B cell (primary cell): ENCODE measurements at regions not wholly inside any gene's neighbourhood (a gene's known extent, or its start where the extent isn't known, plus 50 kb on each side); places are given as distances from the start of the nearest gene placed in this dataset.

Source experiments
- ATAC-seq: fragments of 200-7000 bp; cut with Tn5 transposase; one replicate; pipeline ENCODE4 v1.10.0; 2021; ENCODE audit warnings: low read depth, mild to moderate bottlenecking, moderate number of reproducible peaks, moderate library complexity
- CTCF ChIA-PET: fragments of 350-600 bp; sonication (Branson Sonifier 250); formaldehyde crosslinking; loops from one replicate; lab custom pipeline; 2021; ENCODE audit warnings: antibody characterized with exemption, inconsistent platforms; lab: Charles Lee
- POLR2A ChIA-PET: fragments of 350-600 bp; sonication (Branson Sonifier 250); formaldehyde crosslinking; loops from one replicate; lab custom pipeline; 2021; ENCODE audit warnings: antibody characterized with exemption; lab: Charles Lee
- DNase-seq: peaks from one replicate; pipeline ENCODE4 v3.0.0; 2013
- H2AFZ ChIP-seq: 2 replicates; pipeline ENCODE4 v1.6.1; 2012; ENCODE audit warnings: mild to moderate bottlenecking, low read depth, low read length; ENCODE audit not compliant: insufficient read depth, poor library complexity, severe bottlenecking
- H3K27ac ChIP-seq, 2 donors: 1 replicate in 1 of 2; 2 replicates in 1 of 2; pipeline ENCODE4 v1.5.1; 2012 to 2013; ENCODE audit warnings: low read length in 2 of 2, mild to moderate bottlenecking in 2 of 2, moderate library complexity in 1 of 2
- H3K27me3 ChIP-seq, 4 experiments: fragments of 200-600 bp in 1 of 4; sonication (generic) in 1 of 4; replicated peaks in 1 of 4; 1 replicate in 2 of 4; 2 replicates in 2 of 4; pipeline versions ENCODE4 v1.6.1 to v1.7.0; 2013 to 2016; ENCODE audit warnings: low read length in 3 of 4, mild to moderate bottlenecking in 2 of 4, mixed read lengths in 1 of 4, moderate library complexity in 1 of 4; ENCODE audit not compliant: insufficient read depth in 4 of 4, control insufficient read depth in 3 of 4; ENCODE audit errors: control extremely low read depth in 1 of 4
- H3K36me3 ChIP-seq, 2 experiments: replicated peaks in 1 of 2; 1 replicate in 1 of 2; 2 replicates in 1 of 2; pipeline versions ENCODE4 v1.6.1 to v1.7.1; 2013; ENCODE audit warnings: low read length in 1 of 2; ENCODE audit not compliant: insufficient read depth in 2 of 2, control insufficient read depth in 1 of 2; ENCODE audit errors: control extremely low read depth in 1 of 2, extremely low read depth in 1 of 2
- H3K4me1 ChIP-seq, 2 donors: fragments of 200-600 bp in 1 of 2; sonication (generic) in 1 of 2; 1 replicate in 1 of 2; 2 replicates in 1 of 2; pipeline versions ENCODE4 v1.5.1 to v1.6.1; 2013 to 2017; ENCODE audit warnings: low read length in 2 of 2; ENCODE audit not compliant: control insufficient read depth in 2 of 2, insufficient read depth in 2 of 2
- H3K4me2 ChIP-seq: replicated peaks from 2 replicates; pipeline ENCODE3; 2012; ENCODE audit warnings: mild to moderate bottlenecking, low read depth, low read length; ENCODE audit not compliant: poor library complexity, severe bottlenecking
- H3K4me3 ChIP-seq, 5 experiments: fragments of 200-600 bp in 1 of 5; sonication (generic) in 1 of 5; 1 replicate in 3 of 5; 2 replicates in 2 of 5; pipeline versions ENCODE4 v1.5.1 to v1.7.0; 2011 to 2016; ENCODE audit warnings: low read length in 4 of 5, mild to moderate bottlenecking in 4 of 5, low read depth in 2 of 5, control low read depth in 1 of 5, moderate library complexity in 1 of 5; ENCODE audit not compliant: insufficient read depth in 1 of 5; ENCODE audit errors: control extremely low read depth in 1 of 5, extremely low read depth in 1 of 5
- H3K79me2 ChIP-seq: fragments of 200-600 bp; sonication (generic); one replicate; pipeline ENCODE4 v1.6.0; 2016; ENCODE audit warnings: low read length; ENCODE audit not compliant: control insufficient read depth, insufficient read depth
- H3K9ac ChIP-seq: fragments of 200-600 bp; sonication (generic); 2 replicates; pipeline ENCODE4 v1.6.1; 2017; ENCODE audit warnings: mild to moderate bottlenecking, low read length, moderate library complexity
- H3K9me3 ChIP-seq, 3 donors: one replicate each; pipeline versions ENCODE4 v1.6.1 to v1.7.1; 2013; ENCODE audit warnings: low read length in 2 of 3; ENCODE audit not compliant: control insufficient read depth in 2 of 3, insufficient read depth in 1 of 3; ENCODE audit errors: control extremely low read depth in 1 of 3
- H4K20me1 ChIP-seq: 2 replicates; pipeline ENCODE4 v1.6.0; 2012; ENCODE audit warnings: mild to moderate bottlenecking, low read length; ENCODE audit not compliant: insufficient read depth, control insufficient read depth, poor library complexity, severe bottlenecking
- H3K27ac Mint-ChIP-seq: one replicate; pipeline ENCODE4 v1.8.0; 2021; ENCODE audit warnings: mixed read lengths
- H3K27me3 Mint-ChIP-seq: one replicate; pipeline ENCODE4 v1.8.0; 2021; ENCODE audit warnings: mixed read lengths
- H3K4me1 Mint-ChIP-seq: one replicate; pipeline ENCODE4 v1.8.0; 2021; ENCODE audit warnings: mixed read lengths
- H3K4me3 Mint-ChIP-seq: one replicate; pipeline ENCODE4 v1.8.0; 2021; ENCODE audit warnings: mixed read lengths
- H3K9me3 Mint-ChIP-seq: one replicate; pipeline ENCODE4 v1.8.0; 2022; ENCODE audit warnings: mixed read lengths; ENCODE audit not compliant: insufficient read depth
- CTCF ChIP-seq: fragments of 200-600 bp; IDR thresholded peaks from one replicate; pipeline ENCODE4 v1.8.0; 2022; ENCODE audit warnings: antibody characterized with exemption, mild to moderate bottlenecking
- EZH2 ChIP-seq: IDR thresholded peaks from 2 replicates; pipeline ENCODE4 v1.6.1; 2012; ENCODE audit warnings: borderline replicate concordance, low read depth, mild to moderate bottlenecking, moderate library complexity, low read length; ENCODE audit not compliant: insufficient read depth, poor library complexity, severe bottlenecking
- WGBS: methylation state at CpG from one replicate; pipeline ENCODE4 v1.1.5; 2013; ENCODE audit warnings: missing lambda C conversion rate; ENCODE audit not compliant: insufficient coverage; 5-methylcytosine and 5-hydroxymethylcytosine counted together
- intact Hi-C: fragments of 100-400 bp; cut with micrococcal nuclease; formaldehyde crosslinking; loops from one replicate; pipeline ENCODE4 v1.10.0; 2022

- Histone ChIP-seq H2AFZ (no peak overlapping the region), H4K20me1 (no peaks in the 10 kb centered on the region), H3K36me3 (no peaks in the 10 kb centered on the region), H3K9me3 (no peaks in the 10 kb centered on the region), H3K9ac (no peak overlapping the region), H3K79me2 (no peaks in the 10 kb centered on the region), H3K27me3 (no peaks in the 10 kb centered on the region), H3K4me3 (no peak overlapping the region), H3K4me1 (no peaks in the 10 kb centered on the region), H3K4me2 (no peak overlapping the region), H3K27ac (no peak overlapping the region)
- intact Hi-C loops, result no loop called here
- POLR2A ChIA-PET, result no interaction called here
- no peak for TF ChIP-seq CTCF
- no peak for TF ChIP-seq EZH2
- WGBS, result 89% methylated on average over 4 of the region's 4 CpGs
- Mint-ChIP-seq H3K4me1 (no peaks in the 10 kb centered on the region), H3K4me3 (no peak overlapping the region), H3K27ac (no peak overlapping the region), H3K27me3 (peaks cover 4% of the 10 kb centered on the region), H3K9me3 (no peaks in the 10 kb centered on the region)
- DNase-seq (no peak), ATAC-seq (no peak)
- CTCF ChIA-PET, result interaction anchor here (0.6 kb wide), 1 partner anchor 300 kb away, joined by 3 read pairs; no protein-coding TSS in a partner anchor
Observed at GRCh38 chr3:102747611-102748010, 312.8 kb downstream of the ZPLD1 start.

GRCh38 chr3:102748646-102749045 is 313.8 kb downstream of the ZPLD1 start:
- Histone ChIP-seq H3K27ac (no peak overlapping the region), H3K9ac (no peak overlapping the region), H3K4me2 (no peak overlapping the region), H3K4me3 (no peak overlapping the region), H3K9me3 (no peaks in the 10 kb centered on the region), H3K27me3 (no peaks in the 10 kb centered on the region), H3K79me2 (no peaks in the 10 kb centered on the region), H4K20me1 (no peaks in the 10 kb centered on the region), H2AFZ (no peak overlapping the region), H3K36me3 (no peaks in the 10 kb centered on the region), H3K4me1 (no peaks in the 10 kb centered on the region)
- DNase-seq (no peak), ATAC-seq (no peak)
- H3K27me3 Mint-ChIP-seq, result peaks cover 4% of the 10 kb centered on the region
- TF ChIP-seq CTCF (no peak), EZH2 (no peak)
- no peaks in the 10 kb centered on the region for H3K4me1 Mint-ChIP-seq
- ChIA-PET CTCF (no interaction called here), POLR2A (no interaction called here)
- no peaks in the 10 kb centered on the region for H3K9me3 Mint-ChIP-seq
- H3K27ac Mint-ChIP-seq, result no peak overlapping the region
- intact Hi-C loops, result no loop called here
- H3K4me3 Mint-ChIP-seq, result no peak overlapping the region
